Karpas-422 (cell line): ENCODE measurements at regions not wholly inside any gene's neighbourhood (a gene's known extent, or its start where the extent isn't known, plus 50 kb on each side); places are given as distances from the start of the nearest gene placed in this dataset.

Experiments
- DNase-seq: peaks from one replicate; pipeline ENCODE4 v3.0.0-alpha.2; 2015
- H2AFZ ChIP-seq: fragments of 200-600 bp; sonication (generic); 2 replicates; pipeline ENCODE4 v1.6.1; 2014; ENCODE audit warnings: antibody characterized with exemption, low read length, mixed read lengths
- H3K27ac ChIP-seq: fragments of 200-600 bp; sonication (generic); 2 replicates; pipeline ENCODE4 v1.5.1; 2014; ENCODE audit warnings: mild to moderate bottlenecking, low read length, moderate library complexity
- H3K27me3 ChIP-seq: fragments of 200-600 bp; sonication (generic); 2 replicates; pipeline ENCODE4 v1.6.1; 2014; ENCODE audit warnings: low read length, mixed read lengths
- H3K36me3 ChIP-seq: fragments of 200-600 bp; sonication (generic); 2 replicates; pipeline ENCODE4 v1.6.1; 2014; ENCODE audit warnings: low read length, mixed read lengths; ENCODE audit not compliant: insufficient read depth
- H3K4me1 ChIP-seq: fragments of 200-600 bp; sonication (generic); 2 replicates; pipeline ENCODE4 v1.6.1; 2014; ENCODE audit warnings: mild to moderate bottlenecking, low read length, mixed read lengths
- H3K4me2 ChIP-seq: fragments of 200-600 bp; sonication (generic); 2 replicates; pipeline ENCODE4 v1.6.1; 2014; ENCODE audit warnings: low read length, low read depth, mild to moderate bottlenecking; ENCODE audit not compliant: poor library complexity, severe bottlenecking
- H3K4me3 ChIP-seq: fragments of 200-600 bp; sonication (generic); 2 replicates; pipeline ENCODE4 v1.5.1; 2014; ENCODE audit warnings: mild to moderate bottlenecking, antibody characterized with exemption, low read length, mixed read lengths
- H3K79me2 ChIP-seq: fragments of 200-600 bp; sonication (generic); 2 replicates; pipeline ENCODE4 v1.6.1; 2014; ENCODE audit warnings: mild to moderate bottlenecking, low read length, mixed read lengths
- H3K9ac ChIP-seq: fragments of 200-600 bp; sonication (generic); 2 replicates; pipeline ENCODE4 v1.6.0; 2014; ENCODE audit warnings: low read length
- H3K9me2 ChIP-seq: fragments of 200-600 bp; sonication (generic), shearing (Covaris generic); replicated peaks from 2 replicates; pipeline ENCODE4 v1.6.0; 2014; ENCODE audit warnings: mild to moderate bottlenecking, low read length, moderate library complexity; ENCODE audit not compliant: insufficient read depth
- H3K9me3 ChIP-seq: fragments of 300-700, 200-600 bp; sonication (generic); 2 replicates; pipeline ENCODE4 v1.6.1; 2014; ENCODE audit warnings: low read length, mixed read lengths
- H4K20me1 ChIP-seq: fragments of 200-600 bp; sonication (generic); 2 replicates; pipeline ENCODE4 v1.6.1; 2014; ENCODE audit warnings: mild to moderate bottlenecking, antibody characterized with exemption, low read length, low read depth; ENCODE audit not compliant: insufficient read depth

GRCh38 chr13:111409413-111409812 lies 89.0 kb downstream of the TEX29 start:
- no peaks in the 10 kb centered on the region for H3K27me3 ChIP-seq
- H3K27ac ChIP-seq = no peak overlapping the region
- no peaks in the 10 kb centered on the region for H3K4me1 ChIP-seq
- no peaks in the 10 kb centered on the region for H3K36me3 ChIP-seq
- H4K20me1 ChIP-seq = no peaks in the 10 kb centered on the region
- H3K79me2 ChIP-seq = no peaks in the 10 kb centered on the region
- no peaks in the 10 kb centered on the region for H3K9me2 ChIP-seq
- H3K9me3 ChIP-seq = no peaks in the 10 kb centered on the region
- H2AFZ ChIP-seq = no peak overlapping the region
- H3K4me3 ChIP-seq = no peak overlapping the region
- DNase-seq = no peak
- H3K9ac ChIP-seq = no peak overlapping the region
- no peak overlapping the region for H3K4me2 ChIP-seq

GRCh38 chr13:111410232-111411021 lies 90.0 kb downstream of the TEX29 start:
- H3K9me3 ChIP-seq = no peaks in the 10 kb centered on the region
- H4K20me1 ChIP-seq = no peaks in the 10 kb centered on the region
- H2AFZ ChIP-seq = no peak overlapping the region
- H3K9me2 ChIP-seq = no peaks in the 10 kb centered on the region
- no peaks in the 10 kb centered on the region for H3K79me2 ChIP-seq
- no peak for DNase-seq
- no peaks in the 10 kb centered on the region for H3K36me3 ChIP-seq
- no peaks in the 10 kb centered on the region for H3K27me3 ChIP-seq
- no peak overlapping the region for H3K4me2 ChIP-seq
- no peak overlapping the region for H3K27ac ChIP-seq
- no peak overlapping the region for H3K4me3 ChIP-seq
- no peaks in the 10 kb centered on the region for H3K4me1 ChIP-seq
- no peak overlapping the region for H3K9ac ChIP-seq

- no peak for DNase-seq
- Histone ChIP-seq H3K27ac (no peak overlapping the region), H3K4me2 (no peak overlapping the region), H3K4me1 (no peaks in the 10 kb centered on the region), H3K9ac (no peak overlapping the region), H3K9me2 (no peaks in the 10 kb centered on the region), H3K79me2 (no peaks in the 10 kb centered on the region), H3K27me3 (no peaks in the 10 kb centered on the region), H4K20me1 (no peaks in the 10 kb centered on the region), H3K4me3 (no peak overlapping the region), H3K36me3 (no peaks in the 10 kb centered on the region), H2AFZ (no peak overlapping the region), H3K9me3 (no peaks in the 10 kb centered on the region)
These were observed 90.9 kb downstream of the TEX29 start for GRCh38 chr13:111411151-111411858.

- no peak for DNase-seq
These were observed 91.6 kb downstream of the TEX29 start for GRCh38 chr13:111411919-111412650.

GRCh38 chr13:111413407-111414187 lies 93.2 kb downstream of the TEX29 start:
- H3K9me3 ChIP-seq = no peaks in the 10 kb centered on the region
- H3K4me2 ChIP-seq = no peak overlapping the region
- no peak for DNase-seq
- no peaks in the 10 kb centered on the region for H4K20me1 ChIP-seq
- H3K79me2 ChIP-seq = no peaks in the 10 kb centered on the region
- H3K27me3 ChIP-seq = no peaks in the 10 kb centered on the region
- H3K27ac ChIP-seq = no peak overlapping the region
- H3K36me3 ChIP-seq = no peaks in the 10 kb centered on the region
- no peak overlapping the region for H2AFZ ChIP-seq
- no peaks in the 10 kb centered on the region for H3K4me1 ChIP-seq
- no peaks in the 10 kb centered on the region for H3K9me2 ChIP-seq
- H3K9ac ChIP-seq = no peak overlapping the region
- H3K4me3 ChIP-seq = no peak overlapping the region

More at GRCh38 chr13:111411919-111412650, 91.6 kb downstream of the TEX29 start:
- Histone ChIP-seq H3K27ac (no peak overlapping the region), H3K9ac (no peak overlapping the region), H3K4me3 (no peak overlapping the region), H4K20me1 (no peaks in the 10 kb centered on the region), H3K9me2 (no peaks in the 10 kb centered on the region), H3K9me3 (no peaks in the 10 kb centered on the region), H2AFZ (no peak overlapping the region), H3K4me1 (no peaks in the 10 kb centered on the region), H3K27me3 (no peaks in the 10 kb centered on the region), H3K79me2 (no peaks in the 10 kb centered on the region), H3K36me3 (no peaks in the 10 kb centered on the region), H3K4me2 (no peak overlapping the region)

- Histone ChIP-seq H3K36me3 (no peaks in the 10 kb centered on the region), H3K4me1 (no peaks in the 10 kb centered on the region), H3K27me3 (no peaks in the 10 kb centered on the region), H3K9me2 (no peaks in the 10 kb centered on the region), H4K20me1 (no peaks in the 10 kb centered on the region), H2AFZ (no peak overlapping the region), H3K4me3 (no peak overlapping the region), H3K9ac (no peak overlapping the region), H3K9me3 (no peaks in the 10 kb centered on the region), H3K4me2 (no peak overlapping the region), H3K79me2 (no peaks in the 10 kb centered on the region), H3K27ac (no peak overlapping the region)
- no peak for DNase-seq
These were observed 93.9 kb downstream of the TEX29 start for GRCh38 chr13:111414341-111414740.

- Histone ChIP-seq H3K9me2 (no peaks in the 10 kb centered on the region), H3K27me3 (no peaks in the 10 kb centered on the region), H4K20me1 (no peaks in the 10 kb centered on the region), H3K9me3 (no peaks in the 10 kb centered on the region), H3K79me2 (no peaks in the 10 kb centered on the region), H3K36me3 (no peaks in the 10 kb centered on the region), H3K9ac (no peak overlapping the region), H2AFZ (no peak overlapping the region), H3K4me2 (no peak overlapping the region), H3K4me1 (no peaks in the 10 kb centered on the region), H3K27ac (no peak overlapping the region), H3K4me3 (no peak overlapping the region)
- DNase-seq = no peak
These were observed 94.8 kb downstream of the TEX29 start for GRCh38 chr13:111415246-111415645.
